ENCODE measurements at regions not wholly inside any gene's neighbourhood (a gene's known extent, or its start where the extent isn't known, plus 50 kb on each side); places are given as distances from the start of the nearest gene placed in this dataset.

DNA sequence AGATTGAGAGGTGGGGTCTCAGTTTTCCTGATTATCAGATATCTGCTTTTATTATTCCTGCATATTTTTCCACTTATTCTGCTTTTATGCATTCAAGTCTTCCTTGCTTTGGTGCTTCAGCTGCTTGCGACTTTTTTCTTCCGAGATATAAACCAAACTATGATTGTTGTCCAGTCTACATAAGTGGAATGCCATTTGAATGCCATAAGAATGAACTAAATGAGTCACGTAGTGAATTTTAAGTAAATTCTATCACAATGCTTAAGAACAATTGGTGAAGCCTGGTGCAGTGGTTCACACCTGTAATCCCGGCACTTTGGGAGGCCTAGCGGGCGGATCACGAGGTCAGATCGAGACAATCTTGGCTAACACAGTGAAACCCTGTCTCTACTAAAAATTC lies 189.1 kb downstream of the PCDH18 start:
- Histone ChIP-seq H3K4me3 (ENCODE audit: low read depth, low read length) (no peak overlapping the region), H3K27me3 (ENCODE audit: control insufficient read depth, insufficient read depth, low read length) (no peaks in the 10 kb centered on the region), H3K9me3 (ENCODE audit: control insufficient read depth, insufficient read depth, low read length) (no peaks in the 10 kb centered on the region), H3K27ac (ENCODE audit: low read depth, low read length) (no peak overlapping the region)
- no peak for DNase-seq (ENCODE audit: low read depth, low spot score)
- ChIA-PET CTCF (no interaction called here), POLR2A (no interaction called here)
- TF ChIP-seq, protein P1, sequence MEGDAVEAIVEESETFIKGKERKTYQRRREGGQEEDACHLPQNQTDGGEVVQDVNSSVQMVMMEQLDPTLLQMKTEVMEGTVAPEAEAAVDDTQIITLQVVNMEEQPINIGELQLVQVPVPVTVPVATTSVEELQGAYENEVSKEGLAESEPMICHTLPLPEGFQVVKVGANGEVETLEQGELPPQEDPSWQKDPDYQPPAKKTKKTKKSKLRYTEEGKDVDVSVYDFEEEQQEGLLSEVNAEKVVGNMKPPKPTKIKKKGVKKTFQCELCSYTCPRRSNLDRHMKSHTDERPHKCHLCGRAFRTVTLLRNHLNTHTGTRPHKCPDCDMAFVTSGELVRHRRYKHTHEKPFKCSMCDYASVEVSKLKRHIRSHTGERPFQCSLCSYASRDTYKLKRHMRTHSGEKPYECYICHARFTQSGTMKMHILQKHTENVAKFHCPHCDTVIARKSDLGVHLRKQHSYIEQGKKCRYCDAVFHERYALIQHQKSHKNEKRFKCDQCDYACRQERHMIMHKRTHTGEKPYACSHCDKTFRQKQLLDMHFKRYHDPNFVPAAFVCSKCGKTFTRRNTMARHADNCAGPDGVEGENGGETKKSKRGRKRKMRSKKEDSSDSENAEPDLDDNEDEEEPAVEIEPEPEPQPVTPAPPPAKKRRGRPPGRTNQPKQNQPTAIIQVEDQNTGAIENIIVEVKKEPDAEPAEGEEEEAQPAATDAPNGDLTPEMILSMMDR (IDR thresholded peaks at IDR 0.05; ENCODE audit: low read depth, low read length) = no peak

DNA sequence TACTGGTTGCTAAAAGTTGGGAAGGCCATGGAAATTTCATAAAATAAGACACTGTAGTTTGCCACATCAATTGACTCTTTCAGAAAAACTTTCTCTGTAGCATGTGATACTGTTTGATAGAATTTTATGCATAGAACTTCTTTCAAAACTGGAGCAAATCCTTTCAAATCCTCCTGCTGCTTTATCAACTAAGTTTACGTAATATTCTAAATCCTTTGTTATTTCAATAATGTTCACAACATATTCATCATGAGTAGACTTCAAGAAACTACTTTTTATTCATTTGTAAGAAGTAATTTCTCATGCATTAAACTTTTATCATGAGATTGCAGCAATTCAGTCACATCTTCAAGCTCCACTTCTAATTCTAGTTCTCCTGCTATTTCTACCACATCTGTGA lies 199.3 kb downstream of the PCDH18 start:
- Histone ChIP-seq H3K9me3 (ENCODE audit: control insufficient read depth, insufficient read depth, low read length) (no peaks in the 10 kb centered on the region), H3K27me3 (ENCODE audit: control insufficient read depth, insufficient read depth, low read length) (no peaks in the 10 kb centered on the region), H3K4me3 (ENCODE audit: low read depth, low read length) (no peak overlapping the region), H3K27ac (ENCODE audit: low read depth, low read length) (no peak overlapping the region)
- DNase-seq (ENCODE audit: low read depth, low spot score) = no peak
- CTCF ChIA-PET = no interaction called here
- TF ChIP-seq, protein P1 (IDR thresholded peaks at IDR 0.05; ENCODE audit: low read depth, low read length) = no peak
- POLR2A ChIA-PET = no interaction called here

DNA sequence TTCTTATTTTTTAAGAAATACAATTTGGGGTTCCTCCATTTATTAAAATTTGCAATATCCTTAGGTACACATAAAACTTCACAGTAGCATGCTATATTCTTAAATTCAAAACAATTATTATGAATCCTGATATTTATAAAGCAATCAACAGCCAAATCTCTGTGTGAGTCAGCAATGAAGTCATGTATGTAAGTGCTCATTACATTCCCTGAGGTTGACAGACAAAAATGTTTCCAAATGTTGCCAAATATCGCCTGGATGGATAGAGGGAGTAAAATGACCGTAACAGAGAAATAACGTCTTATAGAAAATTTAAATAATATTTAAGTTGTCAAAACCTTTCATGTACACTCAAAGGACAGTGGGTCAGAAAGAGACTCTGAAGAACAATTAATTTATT lies 220.0 kb downstream of the PCDH18 start:
- POLR2A ChIA-PET = no interaction called here
- H3K9me3 ChIP-seq (ENCODE audit: control insufficient read depth, insufficient read depth, low read length) = no peaks in the 10 kb centered on the region
- no peak for DNase-seq (ENCODE audit: low read depth, low spot score)
- CTCF ChIA-PET = no interaction called here
- H3K27me3 ChIP-seq (ENCODE audit: control insufficient read depth, insufficient read depth, low read length) = no peaks in the 10 kb centered on the region
- no peak overlapping the region for H3K4me3 ChIP-seq (ENCODE audit: low read depth, low read length)
- TF ChIP-seq, protein P1 (IDR thresholded peaks at IDR 0.05; ENCODE audit: low read depth, low read length) = no peak
- H3K27ac ChIP-seq (ENCODE audit: low read depth, low read length) = no peak overlapping the region

DNA sequence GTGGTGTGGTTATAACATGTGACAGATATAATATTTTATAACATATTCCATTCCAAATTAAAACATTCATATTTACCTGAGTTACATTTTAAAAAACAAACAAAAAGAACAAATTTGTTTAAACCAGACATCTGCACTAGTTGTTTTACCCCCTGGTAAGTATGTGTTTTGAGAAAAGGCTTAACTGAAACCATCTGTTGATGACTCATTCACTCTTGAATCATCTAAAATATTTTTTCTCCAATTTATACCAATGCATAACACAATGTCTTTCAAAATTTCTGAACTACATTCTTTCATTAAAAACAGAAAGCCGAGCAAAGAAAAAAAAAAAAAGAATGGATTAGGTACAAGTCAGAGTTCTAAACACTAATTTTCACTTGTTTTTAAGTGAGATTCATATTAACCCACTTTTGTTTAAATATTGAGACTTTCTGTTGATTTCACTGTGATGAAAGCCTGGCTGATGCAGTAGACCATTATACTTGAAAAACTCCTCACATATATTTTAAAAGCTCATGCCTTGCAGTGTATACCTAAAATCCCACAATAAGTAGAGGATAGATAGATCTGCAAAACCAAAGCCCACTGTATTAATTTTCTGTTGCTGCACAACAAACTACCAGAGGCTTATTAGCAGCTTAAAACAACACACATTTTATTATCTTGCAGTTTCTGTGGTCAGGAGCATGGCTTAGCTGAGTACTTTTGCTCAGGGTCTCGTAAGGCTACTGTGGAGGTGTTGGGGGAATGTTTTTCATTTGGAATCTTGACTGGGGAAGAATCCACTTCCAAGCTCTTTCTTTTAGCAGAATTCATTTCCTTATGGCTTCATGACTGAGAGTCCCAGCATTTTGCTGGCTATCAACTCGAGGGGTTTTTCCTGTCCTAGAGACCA lies 221.5 kb downstream of the PCDH18 start:
- POLR2A ChIA-PET = interaction anchor here (1.0 kb wide), 1 partner anchor 221 kb away, joined by 6 read pairs; the partner anchor contains the start of gene PCDH18
- CTCF ChIA-PET = no interaction called here
- TF ChIP-seq, protein P1 (IDR thresholded peaks at IDR 0.05; ENCODE audit: low read depth, low read length) = no peak
- Histone ChIP-seq H3K4me3 (ENCODE audit: low read depth, low read length) (no peak overlapping the region), H3K9me3 (ENCODE audit: control insufficient read depth, insufficient read depth, low read length) (no peaks in the 10 kb centered on the region), H3K27ac (ENCODE audit: low read depth, low read length) (peak overlapping the region; percentile 42), H3K27me3 (ENCODE audit: control insufficient read depth, insufficient read depth, low read length) (no peaks in the 10 kb centered on the region)
- peak; percentile 41 for DNase-seq (ENCODE audit: low read depth, low spot score)

DNA sequence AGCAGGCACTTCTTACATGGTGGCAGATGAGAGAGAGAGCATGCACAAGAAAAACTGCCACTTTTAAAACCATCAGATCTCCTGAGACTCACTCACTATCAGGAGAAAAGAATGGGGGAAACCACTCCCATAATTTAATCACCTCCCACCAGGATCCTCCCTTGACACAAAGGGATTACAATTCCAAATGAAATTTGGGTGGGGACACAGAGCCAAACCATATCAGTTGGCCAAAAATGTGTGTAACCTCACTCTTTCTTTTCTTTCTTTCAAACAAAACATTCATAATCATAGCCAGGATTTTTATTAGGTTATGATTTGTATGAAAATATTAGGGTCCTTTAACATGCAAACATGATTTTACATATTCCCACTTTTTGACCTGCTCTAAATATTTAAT lies 222.1 kb downstream of the PCDH18 start:
- DNase-seq (ENCODE audit: low read depth, low spot score) = no peak
- POLR2A ChIA-PET = no interaction called here

More for the DNA sequence above, 222.1 kb downstream of the PCDH18 start:
- Histone ChIP-seq H3K4me3 (ENCODE audit: low read depth, low read length) (no peak overlapping the region), H3K9me3 (ENCODE audit: control insufficient read depth, insufficient read depth, low read length) (no peaks in the 10 kb centered on the region), H3K27me3 (ENCODE audit: control insufficient read depth, insufficient read depth, low read length) (no peaks in the 10 kb centered on the region), H3K27ac (ENCODE audit: low read depth, low read length) (peak overlapping the region; percentile 43)
- TF ChIP-seq, protein P1 (IDR thresholded peaks at IDR 0.05; ENCODE audit: low read depth, low read length) = no peak
- CTCF ChIA-PET = no interaction called here
